Esophagus squamous epithelium (tissue), 4 donors: ENCODE measurements at regions not wholly inside any gene's neighbourhood (a gene's known extent, or its start where the extent isn't known, plus 50 kb on each side); places are given as distances from the start of the nearest gene placed in this dataset.

Experiments used
- POLR2A ChIP-seq, 4 donors: fragments of 450-650 bp; IDR thresholded peaks; one replicate each; pipeline ENCODE4 v1.6.1; 2017; ENCODE audit warnings: antibody characterized with exemption in 4 of 4, mild to moderate bottlenecking in 4 of 4, moderate library complexity in 3 of 4
- TF ChIP-seq, protein P1 (sequence below), 6 experiments: fragments of 450-650 bp in 4 of 6; fragments of 200-600 bp in 2 of 6; sonication (generic) in 2 of 6; IDR thresholded peaks; one replicate each; pipeline ENCODE4 v1.5.1; 2016 to 2019; ENCODE audit warnings: antibody characterized with exemption in 6 of 6, mild to moderate bottlenecking in 4 of 6, moderate library complexity in 4 of 6

DNA sequence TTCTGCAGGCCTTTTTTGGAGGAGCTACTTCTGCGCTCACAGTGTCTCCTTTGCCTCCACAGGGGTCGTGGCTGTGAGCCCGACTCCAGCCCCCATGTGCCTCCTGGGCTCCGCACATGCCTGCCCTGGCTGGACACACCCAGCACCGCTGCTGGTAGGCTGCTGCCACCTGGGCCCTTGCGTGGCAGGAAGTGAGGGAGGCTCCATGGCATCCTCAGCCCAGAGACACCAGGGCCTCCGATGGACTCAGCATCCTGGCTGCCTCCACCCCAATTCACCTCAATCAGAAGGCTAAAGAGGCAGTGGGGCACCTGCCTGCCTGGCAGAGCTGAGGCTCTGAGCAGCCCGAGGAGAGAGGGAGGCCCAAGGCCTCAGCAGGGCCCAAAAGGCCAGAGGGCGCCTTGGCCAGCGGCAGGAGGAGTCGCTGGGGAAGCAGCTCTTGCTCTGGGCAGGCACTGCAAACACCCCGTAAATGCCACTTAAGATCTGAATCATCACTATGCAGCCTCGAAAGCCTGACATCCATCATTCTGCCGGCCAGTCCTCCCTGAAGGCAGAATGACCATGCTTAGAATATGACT is 68.3 kb upstream of the OTOS start:
- TF ChIP-seq, protein P1, sequence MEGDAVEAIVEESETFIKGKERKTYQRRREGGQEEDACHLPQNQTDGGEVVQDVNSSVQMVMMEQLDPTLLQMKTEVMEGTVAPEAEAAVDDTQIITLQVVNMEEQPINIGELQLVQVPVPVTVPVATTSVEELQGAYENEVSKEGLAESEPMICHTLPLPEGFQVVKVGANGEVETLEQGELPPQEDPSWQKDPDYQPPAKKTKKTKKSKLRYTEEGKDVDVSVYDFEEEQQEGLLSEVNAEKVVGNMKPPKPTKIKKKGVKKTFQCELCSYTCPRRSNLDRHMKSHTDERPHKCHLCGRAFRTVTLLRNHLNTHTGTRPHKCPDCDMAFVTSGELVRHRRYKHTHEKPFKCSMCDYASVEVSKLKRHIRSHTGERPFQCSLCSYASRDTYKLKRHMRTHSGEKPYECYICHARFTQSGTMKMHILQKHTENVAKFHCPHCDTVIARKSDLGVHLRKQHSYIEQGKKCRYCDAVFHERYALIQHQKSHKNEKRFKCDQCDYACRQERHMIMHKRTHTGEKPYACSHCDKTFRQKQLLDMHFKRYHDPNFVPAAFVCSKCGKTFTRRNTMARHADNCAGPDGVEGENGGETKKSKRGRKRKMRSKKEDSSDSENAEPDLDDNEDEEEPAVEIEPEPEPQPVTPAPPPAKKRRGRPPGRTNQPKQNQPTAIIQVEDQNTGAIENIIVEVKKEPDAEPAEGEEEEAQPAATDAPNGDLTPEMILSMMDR (IDR thresholded peaks at IDR 0.05), result no peak
- no peak for TF ChIP-seq POLR2A (IDR thresholded peaks at IDR 0.05)
